Activated CD4-positive, alpha-beta T cell treated with anti-CD3 and anti-CD28 coated beads, Interleukin-2, amount 50 U/mL, for 4 hours (primary cell): ENCODE measurements at regions not wholly inside any gene's neighbourhood (a gene's known extent, or its start where the extent isn't known, plus 50 kb on each side); places are given as distances from the start of the nearest gene placed in this dataset.

Experiments
- DNase-seq, 2 experiments: peaks; one replicate each; pipeline ENCODE4 v3.0.0-alpha.2; 2020

DNA sequence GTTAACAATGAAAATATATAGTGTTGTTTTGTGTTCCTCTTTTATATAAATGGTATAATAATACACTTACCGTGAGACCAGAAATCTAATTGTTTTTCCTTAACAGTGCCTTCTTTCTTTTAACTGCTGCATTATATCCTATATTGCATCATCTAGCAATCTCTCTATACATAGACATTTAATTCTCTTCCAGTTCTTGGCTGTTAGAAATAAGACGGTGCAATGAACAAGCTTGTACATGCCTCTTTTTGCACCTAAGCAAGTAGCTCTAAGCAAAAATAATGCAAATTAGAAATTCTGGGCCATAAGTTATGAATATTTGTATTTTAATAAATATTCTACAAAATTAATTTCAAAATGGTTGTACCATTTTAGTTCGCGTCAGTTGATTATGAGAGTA lies 55.9 kb upstream of the AHR start:
- no peak for DNase-seq

- no peak for DNase-seq
Measured at GRCh38 chr7:17244786-17245185, 53.7 kb upstream of the AHR start.

GRCh38 chr7:17247357-17247756 lies 51.1 kb upstream of the AHR start:
- DNase-seq, result no peak

- DNase-seq, result no peak
Measured at GRCh38 chr7:17248527-17248926, 49.9 kb upstream of the AHR start.
